SU-DHL-6 (cell line): ENCODE measurements at regions not wholly inside any gene's neighbourhood (a gene's known extent, or its start where the extent isn't known, plus 50 kb on each side); places are given as distances from the start of the nearest gene placed in this dataset.

ENCODE experiments used
- CTCF ChIP-seq: fragments of 200-600 bp; sonication (generic); IDR thresholded peaks from one replicate; pipeline ENCODE4 v1.5.1; 2017; ENCODE audit warnings: antibody characterized with exemption, mild to moderate bottlenecking, low read length, moderate library complexity; ENCODE audit not compliant: insufficient read depth, poor library complexity, severe bottlenecking
- EZH2phosphoT487 ChIP-seq: fragments of 200-600 bp; sonication (generic), shearing (Covaris generic); conservative IDR thresholded peaks from 2 replicates; pipeline ENCODE4 v1.6.1; 2018; ENCODE audit warnings: mild to moderate bottlenecking, antibody characterized with exemption, low read length, moderate library complexity, mixed read lengths

- TF ChIP-seq CTCF (no peak), EZH2phosphoT487 (no peak)
Measured at GRCh38 chr2:8059794-8060193, 622.1 kb upstream of the ID2 start.
